ENCODE measurements at regions not wholly inside any gene's neighbourhood (a gene's known extent, or its start where the extent isn't known, plus 50 kb on each side); places are given as distances from the start of the nearest gene placed in this dataset.

DNA sequence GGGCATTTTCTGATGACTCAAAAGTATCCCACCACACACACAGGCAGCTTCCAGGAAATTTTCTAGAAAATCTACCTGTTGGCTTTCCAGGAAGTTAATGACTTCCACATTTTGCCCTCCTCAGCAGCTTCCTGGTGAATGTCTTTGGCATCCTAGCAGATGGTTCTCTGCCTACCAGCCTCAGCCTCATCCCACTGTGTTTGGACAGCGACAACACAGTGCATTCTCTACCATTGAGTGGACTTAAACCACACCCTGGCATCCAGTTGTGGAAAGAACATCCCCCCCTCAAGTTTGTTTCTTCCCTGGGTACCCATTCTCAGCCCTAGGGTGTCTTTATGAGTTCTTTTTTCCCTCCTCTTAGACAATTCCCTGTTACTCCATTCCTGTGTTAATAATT is 50.8 kb upstream of the GADL1 start:
- DNase-seq (ENCODE audit: low read depth in 2 of 2), result no peak

DNA sequence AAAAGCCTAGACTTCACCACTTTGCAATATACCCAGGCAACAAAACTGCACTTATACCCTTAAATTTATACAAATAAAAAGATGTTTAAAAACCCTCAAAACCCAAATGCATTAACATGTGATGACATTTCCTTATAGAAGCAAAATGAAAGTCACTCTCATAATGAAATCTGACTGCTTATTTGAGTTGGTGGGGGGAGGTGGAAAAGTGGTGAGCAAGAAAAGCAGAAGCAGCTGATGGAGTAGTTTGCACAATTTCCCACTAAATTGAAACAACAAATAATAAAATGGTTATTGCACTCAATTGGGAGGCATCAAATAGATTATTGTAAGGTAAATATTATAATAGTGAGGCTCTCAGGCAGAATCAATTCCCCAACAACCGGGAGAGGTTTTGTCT is 54.0 kb upstream of the GADL1 start:
- DNase-seq (ENCODE audit: low read depth in 2 of 2), result no peak

DNA sequence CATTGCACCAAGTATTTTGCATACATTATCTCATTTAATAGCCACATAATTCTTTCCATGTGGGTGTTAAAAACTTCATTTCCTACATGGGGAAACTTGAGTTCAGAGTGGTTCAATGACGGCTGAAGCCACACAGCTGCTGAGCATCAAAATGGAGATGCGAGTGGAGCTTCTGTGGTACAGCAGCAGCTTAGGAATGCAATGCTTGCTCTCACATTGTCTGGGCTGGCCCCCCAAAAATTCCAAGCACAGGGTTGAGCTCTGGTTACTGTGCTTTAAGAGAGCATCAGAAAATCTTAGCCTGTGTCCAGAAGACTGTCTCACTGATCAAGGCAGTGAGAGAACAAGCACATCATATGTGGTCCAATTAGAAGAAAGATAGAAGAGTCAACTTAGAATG is 57.4 kb upstream of the GADL1 start:
- no peak for DNase-seq (ENCODE audit: low read depth in 2 of 2)

DNA sequence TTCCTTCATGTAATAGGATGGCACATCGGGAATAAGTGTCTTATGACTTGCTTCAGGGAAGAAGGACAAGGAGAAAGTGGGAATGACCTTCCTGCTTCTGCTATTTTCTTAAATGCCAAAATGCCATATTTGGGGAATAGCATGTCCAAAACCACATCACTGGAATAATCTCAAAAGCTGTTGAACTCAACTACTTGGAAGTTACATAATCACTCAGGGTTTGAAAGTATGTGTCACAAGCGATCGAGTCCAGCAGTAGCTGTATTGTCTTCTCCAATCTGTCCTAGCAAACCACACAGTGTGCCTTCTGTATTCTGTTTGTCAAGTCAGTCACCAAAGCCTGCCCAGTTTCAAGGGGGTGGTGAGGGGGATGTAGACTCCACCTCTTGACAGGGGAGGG is 58.3 kb upstream of the GADL1 start:
- DNase-seq (ENCODE audit: low read depth in 2 of 2), result no peak

DNA sequence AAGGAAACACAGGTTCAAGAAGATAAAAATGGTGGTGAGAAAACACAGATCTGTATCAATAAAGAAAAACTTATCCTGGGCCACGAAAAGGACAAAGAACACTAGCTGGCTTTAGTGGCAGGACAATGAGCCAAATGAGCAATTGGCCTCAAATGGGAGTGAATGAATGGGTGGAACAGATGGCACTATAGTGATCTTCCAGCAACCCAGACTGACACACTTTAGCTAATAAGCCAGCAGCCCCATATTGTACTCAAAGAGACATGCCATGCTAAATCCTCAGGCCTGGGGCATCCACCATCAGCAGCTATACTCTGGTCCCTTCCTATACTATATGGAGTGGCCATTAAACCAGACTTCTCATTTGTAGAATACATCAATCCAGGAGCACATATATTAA is 60.0 kb upstream of the GADL1 start:
- no peak for DNase-seq (ENCODE audit: low read depth in 2 of 2)

DNA sequence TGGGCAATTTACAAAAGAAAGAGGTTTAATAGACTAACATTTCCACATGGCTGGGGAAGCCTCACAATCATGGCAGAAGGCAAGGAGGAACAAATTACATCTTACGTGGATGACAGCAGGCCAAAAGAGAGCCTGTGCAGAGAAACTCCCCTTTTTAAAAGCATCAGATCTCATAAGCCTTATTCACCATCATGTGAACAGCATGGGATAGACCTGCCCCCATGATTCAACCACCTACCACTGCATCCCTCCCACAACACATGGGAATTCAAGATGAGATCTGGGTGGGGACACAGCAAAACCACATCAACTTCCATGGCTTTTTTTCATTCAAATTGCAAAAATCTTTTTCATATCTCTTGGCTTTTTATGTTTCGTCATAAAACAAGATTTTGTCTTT is 67.6 kb upstream of the GADL1 start:
- DNase-seq (ENCODE audit: low read depth in 2 of 2), result no peak

DNA sequence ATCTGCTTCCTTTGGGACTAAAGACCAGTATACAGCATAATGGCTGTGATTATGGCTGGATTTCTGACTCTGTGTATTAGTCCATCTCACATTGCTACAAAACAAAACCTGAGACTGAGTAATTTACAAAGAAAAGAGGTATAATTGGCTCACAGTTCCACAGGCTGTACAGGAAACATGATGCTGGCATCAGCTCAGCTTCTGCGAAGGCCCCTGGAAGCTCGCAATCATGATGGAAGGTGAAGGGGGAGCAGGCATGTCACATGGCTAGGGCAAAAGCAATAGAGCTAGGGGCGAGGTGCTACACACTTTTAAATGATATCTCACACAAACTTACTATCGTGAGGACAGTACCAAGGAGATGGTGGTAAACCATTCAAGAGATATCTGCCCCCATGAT is 68.0 kb upstream of the GADL1 start:
- DNase-seq (ENCODE audit: low read depth in 2 of 2), result no peak

DNA sequence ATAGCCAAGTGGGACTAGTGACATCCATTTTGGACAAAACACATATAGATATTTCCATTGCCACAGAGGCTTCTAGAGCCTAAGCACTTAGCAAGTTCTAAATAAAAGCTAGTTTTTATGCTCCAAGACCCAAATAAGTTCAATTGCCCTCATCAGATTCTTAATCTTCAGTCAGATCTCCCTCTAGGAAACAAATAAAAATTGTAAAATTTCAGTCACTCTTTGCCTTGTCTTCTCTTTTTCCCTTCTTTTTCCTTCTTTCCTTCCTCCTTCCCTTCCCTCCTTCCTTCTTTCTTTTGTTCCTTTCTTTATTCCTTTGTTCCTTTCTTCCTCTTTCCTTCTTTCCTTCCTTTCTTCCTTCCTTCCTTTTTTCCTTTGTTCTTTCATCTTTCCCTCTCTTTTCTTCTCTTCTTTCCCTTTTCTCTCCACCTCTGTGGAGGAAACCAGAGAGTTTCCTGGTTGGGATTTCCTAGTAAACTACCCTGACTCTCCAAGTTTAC is 68.8 kb upstream of the GADL1 start:
- DNase-seq (ENCODE audit: low read depth in 2 of 2), result no peak

DNA sequence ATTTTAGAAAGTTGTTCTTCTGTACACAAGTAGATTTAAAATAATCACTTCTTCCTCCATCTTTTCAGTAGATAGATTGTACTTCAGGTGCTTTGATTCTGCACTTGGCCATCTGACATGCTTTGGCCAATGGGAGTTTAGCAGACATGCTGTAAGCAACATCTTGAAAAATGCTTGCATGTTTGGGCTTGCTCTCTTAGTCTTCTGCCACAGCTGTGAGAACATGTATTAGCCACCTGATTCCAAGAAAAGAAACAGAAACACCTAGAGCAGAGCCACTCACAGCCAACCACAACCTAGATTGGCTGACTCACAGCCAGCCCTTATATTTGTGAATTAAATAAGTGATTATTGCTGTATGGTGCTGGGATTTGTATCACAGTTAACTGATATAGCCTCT is 70.2 kb upstream of the GADL1 start:
- no peak for DNase-seq (ENCODE audit: low read depth in 2 of 2)

DNA sequence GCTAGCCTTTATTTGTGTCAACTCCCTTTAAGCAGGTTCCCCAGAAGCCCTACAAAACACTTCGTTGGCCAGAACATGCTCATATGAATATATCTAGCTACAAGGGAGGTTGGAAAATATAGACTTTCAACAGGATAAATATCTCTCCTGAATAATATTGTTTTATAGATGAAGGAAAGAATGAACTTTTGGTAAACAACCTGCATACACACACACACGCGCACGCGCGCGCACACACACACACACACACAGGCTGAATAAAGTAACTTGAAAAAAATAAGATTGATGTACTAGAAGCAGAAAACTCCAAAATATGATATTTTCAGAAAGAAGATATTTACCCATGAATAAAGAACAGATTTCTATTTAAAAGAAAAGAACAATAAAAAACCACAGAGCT is 72.4 kb upstream of the GADL1 start:
- DNase-seq (ENCODE audit: low read depth in 2 of 2), result no peak

DNA sequence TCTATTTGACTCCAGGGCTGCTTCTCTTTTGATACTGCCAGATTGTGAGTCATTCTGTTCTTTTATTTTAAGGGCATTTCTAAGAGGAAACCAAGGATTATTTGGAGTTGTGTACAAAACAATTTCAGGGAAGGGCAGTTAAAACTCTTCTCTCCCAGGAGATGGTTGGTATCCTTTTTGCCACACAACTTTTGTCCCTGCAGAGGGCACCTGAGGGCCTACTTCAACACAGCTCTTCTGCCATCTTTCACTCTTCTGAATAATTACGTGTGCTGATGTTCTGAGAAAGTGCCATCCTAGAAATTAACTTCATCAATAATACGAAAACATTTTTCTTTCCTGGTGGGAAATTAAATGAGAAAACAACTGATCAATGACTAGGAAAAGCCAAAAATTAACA is 75.7 kb upstream of the GADL1 start:
- DNase-seq (ENCODE audit: low read depth in 2 of 2), result no peak

DNA sequence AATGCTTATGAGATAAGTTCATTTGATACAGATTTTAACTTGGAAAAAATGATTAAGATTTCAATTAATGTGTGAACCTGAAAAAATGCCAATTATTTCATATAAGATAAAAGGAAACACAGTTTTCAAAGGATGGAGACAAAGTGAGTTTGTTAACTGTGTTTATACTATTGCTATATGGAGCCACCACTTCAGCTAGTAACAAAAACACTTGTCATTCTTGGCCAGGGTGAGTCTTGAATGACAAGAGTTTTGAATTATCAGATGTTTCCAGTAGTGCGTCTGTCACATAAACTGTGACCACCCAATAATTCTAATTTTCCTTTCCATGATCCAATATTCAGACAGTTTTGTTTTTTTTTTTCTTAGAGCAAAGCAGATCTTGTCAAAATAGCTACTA is 78.0 kb upstream of the GADL1 start:
- no peak for DNase-seq (ENCODE audit: low read depth in 2 of 2)

DNA sequence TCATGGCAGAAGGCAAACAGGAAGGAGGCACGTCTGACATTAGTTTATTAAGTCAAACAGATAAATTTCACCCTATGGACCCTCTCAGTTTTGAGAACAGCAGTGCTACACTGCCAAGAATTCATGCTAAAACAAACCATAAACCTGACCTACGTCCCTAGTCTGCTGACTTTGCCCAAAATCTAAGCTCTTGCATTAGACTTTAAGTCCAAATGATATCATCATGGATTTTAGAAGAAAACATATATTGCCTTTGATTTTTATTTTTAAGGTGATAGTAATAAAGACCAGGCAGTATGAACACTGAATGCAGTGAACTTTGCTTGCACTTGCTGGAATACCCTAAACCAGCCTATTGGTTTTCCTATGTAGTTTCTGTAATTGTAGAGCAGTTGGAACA is 79.6 kb upstream of the GADL1 start:
- DNase-seq (ENCODE audit: low read depth in 2 of 2), result no peak

DNA sequence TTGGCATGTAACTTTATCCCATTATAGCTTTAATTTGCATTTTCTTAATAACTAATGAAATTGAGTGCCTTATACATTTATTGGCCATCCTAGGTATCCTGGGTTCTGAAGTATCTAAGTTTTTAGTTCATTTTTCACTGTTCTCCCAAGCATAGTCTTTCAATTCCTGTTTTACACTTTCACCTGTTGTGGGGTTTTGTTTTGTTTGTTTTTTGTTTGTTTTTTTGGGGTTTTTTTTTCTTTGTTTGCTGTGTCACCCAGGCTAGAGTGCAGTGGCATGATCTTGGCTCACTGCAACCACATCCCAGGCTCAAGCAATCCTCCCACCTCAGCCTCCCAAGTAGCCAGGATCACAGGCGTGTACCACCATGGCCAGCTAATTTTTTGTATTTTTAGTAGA is 83.1 kb upstream of the GADL1 start:
- no peak for DNase-seq (ENCODE audit: low read depth in 2 of 2)

DNA sequence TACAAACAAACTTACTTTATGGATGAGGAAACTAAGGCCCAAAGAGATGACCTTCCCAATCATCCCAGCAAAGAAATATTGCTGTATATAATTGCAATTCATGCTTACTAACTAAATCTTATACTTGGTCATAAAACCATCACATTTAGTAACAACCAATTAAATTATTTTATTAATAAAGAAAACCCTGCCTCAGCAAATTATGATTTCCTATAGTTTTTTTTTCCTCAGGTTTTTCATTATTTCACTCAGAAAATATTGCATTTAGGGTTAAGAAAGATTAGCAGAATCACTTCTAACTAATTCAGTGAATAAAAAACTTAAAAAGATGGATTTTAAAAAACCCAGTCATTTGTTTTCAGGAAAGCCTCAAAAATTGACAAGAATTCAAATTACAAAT is 86.5 kb upstream of the GADL1 start:
- DNase-seq (ENCODE audit: low read depth in 2 of 2), result no peak

DNA sequence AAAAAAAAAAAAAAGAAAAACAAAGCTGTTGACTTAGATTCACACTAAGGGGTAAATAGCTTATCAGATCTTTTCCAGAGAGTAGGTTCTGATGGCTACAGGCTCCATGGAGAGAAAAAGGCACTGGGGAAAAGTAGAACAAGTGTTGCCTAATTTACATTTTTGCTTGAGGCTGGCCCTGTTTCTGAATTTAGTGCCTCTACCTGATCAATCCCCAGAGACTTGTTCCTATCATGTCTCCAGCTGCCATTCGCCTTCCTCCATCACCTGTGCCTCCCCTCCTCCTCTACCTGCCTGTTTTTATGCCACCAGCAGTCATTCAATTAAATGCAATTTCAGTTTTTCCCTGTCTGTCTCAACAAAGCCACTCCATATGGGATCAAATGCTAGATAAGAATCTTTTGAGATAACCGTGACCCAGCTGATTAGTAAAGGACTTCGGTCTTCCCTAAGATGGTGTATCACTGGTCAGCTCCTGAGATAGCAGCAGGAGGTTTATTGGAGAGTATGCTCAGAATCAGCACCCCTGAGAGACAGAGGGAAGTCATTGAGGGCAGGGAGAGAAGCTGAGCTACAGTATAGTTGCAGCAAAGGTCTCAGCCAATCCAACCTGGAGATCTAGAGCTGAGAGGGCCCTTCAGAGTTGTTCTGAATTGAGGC is 88.1 kb upstream of the GADL1 start:
- no peak for DNase-seq (ENCODE audit: low read depth in 2 of 2)

DNA sequence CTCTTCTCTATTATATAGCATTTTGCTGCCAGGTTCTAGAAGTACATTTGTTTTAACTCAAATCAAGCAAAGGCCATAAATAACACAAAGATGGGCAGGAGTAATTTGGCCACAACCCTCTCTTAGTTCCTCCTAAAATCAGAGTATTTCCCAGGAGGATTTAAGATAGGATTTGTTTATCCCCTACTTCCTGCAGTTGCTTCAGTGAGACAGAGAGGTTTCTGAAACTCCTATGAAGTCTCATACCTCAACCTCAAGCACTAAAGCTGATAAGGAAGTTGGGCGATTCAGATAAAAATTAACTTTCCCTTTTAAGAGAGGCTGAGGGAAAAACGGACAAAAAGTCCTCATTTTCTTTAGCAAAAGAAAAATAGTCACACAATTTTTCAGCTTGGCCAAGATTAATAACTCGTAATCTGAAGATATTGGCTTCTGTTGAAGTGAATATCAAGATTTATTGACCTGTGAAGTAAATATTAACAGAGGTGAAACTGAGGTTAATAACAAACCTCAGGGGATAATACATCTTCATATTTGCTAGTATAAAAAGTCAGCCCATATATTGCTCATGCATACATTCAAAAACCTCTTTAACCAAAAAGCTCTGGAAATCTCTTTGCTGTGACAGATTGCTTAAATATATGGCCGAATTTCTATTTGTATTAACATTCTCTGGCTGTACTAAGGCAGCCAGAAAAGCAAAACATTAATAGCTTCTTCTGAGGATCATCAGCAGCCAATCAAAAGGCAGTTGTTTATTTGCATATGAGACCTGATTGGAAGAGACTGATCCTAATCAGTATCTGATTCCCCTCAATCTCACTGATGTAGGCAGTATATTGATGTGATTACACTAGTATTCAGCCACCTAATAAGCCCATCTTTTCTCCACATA is 90.6 kb upstream of the GADL1 start:
- DNase-seq (ENCODE audit: low read depth in 2 of 2), result no peak

DNA sequence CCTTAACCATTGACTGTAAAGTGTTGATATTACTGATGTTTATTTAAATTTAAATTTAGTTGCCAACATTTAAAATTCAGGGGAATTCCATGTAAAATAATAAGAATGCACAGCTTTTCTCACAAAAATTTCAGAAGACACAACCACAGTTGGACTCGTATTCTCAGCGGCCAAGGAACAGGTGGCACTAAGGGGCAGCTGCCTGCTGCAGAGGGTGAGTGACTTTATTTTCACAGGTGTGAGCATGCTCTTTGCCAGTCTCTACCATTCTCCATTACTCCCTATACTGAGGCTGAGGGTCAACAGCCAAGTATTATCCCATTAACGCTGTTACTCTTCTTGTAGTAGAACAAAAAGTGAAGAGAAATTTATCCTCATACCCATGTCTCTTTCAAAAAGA is 92.1 kb upstream of the GADL1 start:
- DNase-seq (ENCODE audit: low read depth in 2 of 2), result no peak

DNA sequence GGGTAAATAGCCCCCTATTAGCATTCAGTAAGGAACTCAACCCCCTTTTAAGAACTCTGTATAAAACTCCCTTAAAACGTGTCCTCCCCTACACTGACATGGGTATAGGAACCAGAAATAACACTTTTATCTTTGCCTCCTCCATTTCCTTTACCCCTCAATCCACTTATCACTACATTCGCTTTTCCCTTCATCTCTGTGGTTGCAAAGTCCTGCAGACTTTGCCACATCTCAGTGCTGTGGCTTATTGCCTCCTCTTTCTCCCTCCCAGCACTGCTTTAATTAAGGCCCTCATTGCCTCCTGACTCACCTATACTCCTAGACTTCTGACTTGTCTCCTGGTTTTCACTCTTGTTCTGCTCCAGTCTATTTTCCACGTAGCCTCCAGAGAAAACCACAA is 94.3 kb upstream of the GADL1 start:
- no peak for DNase-seq (ENCODE audit: low read depth in 2 of 2)

DNA sequence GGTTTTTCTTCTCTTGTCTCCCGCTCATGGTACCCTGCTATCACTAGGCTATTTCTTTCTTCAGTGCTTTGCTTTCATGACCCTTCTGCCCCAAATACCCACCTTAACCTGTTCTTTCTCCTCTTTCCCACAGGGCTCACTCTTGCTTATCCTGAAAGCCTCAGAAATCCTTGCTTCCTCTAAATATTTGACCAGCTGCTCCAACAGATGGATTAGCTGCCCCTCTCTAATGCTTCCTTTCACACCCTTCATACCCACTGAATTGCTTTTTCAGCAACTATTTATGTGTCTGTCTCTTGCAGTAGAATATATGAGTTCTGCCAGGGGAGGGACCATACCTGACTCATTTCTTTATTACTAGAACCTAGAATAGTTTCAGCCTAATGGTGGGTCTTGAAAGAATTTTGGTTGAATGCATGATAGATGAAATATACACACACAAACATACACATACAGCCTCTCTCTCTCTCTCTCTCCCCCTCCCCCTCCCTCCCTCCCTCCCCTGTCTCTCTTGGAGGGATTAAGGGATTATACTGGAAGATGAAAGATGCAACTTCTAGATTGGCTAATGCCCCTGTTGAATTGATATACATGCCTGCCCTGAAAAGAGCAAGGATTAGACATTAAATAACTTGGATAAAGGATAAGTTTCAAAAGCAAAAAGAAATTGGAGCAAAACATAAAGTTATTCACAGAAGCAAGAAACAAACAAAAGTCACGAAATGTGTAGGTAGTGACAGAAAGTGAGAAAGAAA is 95.0 kb upstream of the GADL1 start:
- DNase-seq (ENCODE audit: low read depth in 2 of 2), result no peak

DNA sequence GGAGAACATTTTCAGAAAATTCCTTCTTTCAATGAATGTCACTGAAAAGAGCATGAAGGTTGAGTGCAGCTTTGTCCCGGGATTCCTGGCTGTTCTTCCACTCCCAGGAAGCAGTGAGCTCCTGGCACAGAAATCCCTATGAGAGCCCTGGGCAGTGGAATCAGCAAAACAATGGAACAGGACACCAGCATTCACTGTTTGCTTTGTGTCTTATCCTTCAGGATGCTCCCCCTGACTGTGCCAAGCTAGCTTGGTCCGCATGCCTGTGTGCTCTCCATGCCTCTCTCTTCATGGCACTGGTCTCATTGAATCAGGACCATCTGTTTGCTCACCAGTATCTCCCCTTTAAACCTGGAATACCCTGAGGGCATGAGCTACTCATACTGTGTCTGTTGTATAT is 102.0 kb upstream of the GADL1 start:
- no peak for DNase-seq (ENCODE audit: low read depth in 2 of 2)

DNA sequence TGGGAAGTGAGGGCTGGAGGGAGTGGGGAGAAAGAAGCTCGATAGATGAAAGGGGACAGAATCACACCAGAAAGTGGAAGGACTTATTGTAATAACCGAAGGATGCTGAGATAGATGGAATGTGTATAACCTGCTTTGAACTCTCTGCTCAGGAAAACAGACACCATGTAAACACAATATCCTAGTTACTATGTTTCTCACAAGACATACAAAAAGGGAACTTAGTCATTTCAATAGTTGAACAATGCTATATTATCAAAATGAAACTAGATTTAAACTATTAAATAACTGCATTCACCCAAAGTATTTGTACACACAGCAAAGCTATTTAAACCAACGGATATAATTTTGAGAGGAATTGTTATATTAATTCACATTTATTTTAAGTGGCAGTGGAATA is 108.3 kb upstream of the GADL1 start:
- no peak for DNase-seq (ENCODE audit: low read depth in 2 of 2)

All from stimulated activated CD4-positive, alpha-beta T cell treated with anti-CD3 and anti-CD28 coated beads, Interleukin-1b, Interleukin-23, amount 100 ng/mL, for 4 hours (primary cell).